T-helper 2 cell treated with Interferon-gamma antibody and Interleukin-4, amounts not matched to agents 100 ng/mL and 5 ng/mL, for 36 hours (primary cell): ENCODE measurements at regions not wholly inside any gene's neighbourhood (a gene's known extent, or its start where the extent isn't known, plus 50 kb on each side); places are given as distances from the start of the nearest gene placed in this dataset.

ENCODE experiments used
- intact Hi-C: fragments of 100-400 bp; cut with micrococcal nuclease; formaldehyde crosslinking; loops from one replicate; pipeline ENCODE4 v1.15.1; 2023

DNA sequence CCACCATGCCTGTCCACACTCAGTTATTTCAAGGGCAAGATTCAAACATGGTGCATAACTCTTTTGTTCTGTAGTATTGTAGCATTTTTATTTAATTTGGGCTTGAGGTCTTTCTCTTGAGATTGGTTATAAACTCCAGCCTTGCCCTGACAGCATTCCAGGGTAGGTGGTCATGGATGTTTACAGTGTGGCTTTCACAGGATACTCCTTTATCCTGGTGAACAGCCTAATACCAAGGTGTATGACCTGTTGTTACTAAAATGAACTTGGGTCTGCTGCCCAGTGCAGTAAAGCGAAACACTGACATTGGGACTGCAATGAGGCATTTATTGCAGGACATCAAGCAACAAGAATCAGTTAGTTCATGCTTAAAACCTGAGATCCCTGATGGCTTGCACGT lies 434.8 kb downstream of the ANKRD50 start:
- intact Hi-C loops = no loop called here

DNA sequence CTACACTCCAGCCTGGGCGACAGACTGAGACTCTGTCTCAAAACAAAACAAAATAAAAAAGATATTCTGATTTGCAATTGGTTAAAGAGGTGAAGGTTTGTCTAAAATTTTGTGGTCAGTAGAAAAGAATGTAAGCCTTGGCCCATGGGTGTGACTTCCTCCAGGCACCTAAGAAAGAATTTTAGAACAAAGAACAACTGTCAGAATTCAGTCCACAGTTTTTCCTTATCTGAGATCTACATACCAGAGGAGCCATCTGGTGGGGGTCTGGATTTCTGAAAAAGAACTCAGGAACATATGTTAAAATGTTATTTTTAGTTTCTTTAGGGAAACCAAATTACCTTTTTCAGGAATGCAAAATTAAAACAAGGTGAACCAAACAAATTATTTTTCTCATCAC lies 434.1 kb downstream of the ANKRD50 start:
- intact Hi-C loops = no loop called here

DNA sequence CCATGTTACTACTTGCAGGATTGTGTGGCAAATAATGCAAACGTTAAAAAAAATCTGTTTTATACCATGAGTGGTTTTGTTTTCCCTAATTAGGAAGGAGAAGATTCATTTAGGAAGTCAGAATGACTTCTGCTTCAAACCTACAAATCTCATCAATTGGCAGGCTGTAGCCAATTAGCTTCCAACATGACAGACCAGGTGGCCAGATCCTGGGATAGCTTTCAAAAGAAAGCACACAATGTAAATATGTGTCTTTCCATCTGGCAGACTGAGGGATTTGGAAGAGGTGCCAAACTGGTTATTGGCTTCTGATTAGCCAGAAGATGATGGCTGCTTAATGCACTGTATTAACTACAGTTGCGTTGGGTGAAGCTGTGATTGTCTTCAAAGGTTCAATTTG lies 432.8 kb downstream of the ANKRD50 start:
- intact Hi-C loops = no loop called here

DNA sequence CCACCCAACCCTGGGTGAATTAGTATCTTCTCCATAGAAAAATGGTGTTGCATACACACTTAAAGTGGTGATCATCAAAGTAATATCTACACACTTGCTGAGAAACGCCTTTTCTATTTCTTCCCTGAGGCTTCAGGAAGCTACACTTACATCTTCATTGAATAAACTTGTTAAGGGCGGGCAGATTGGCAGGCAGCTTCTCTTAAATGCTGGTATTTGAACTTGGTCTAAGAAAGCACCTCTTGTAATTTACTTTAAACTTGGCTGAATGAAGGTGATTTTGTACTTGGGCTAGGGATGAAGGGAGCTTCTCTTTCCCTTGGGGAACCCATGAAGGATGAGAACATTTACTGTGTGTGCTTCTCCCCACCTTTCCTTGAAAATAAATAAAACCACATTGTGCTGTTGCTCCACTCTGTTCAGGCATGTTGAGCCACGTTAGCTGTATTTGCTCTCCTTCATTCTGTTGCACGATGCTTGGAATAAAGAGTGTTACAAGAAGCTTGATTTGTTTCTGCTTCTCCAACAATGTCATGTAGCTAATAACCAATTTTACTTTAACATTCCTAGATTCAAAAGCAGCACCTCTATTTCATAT lies 430.1 kb downstream of the ANKRD50 start:
- intact Hi-C loops = no loop called here

DNA sequence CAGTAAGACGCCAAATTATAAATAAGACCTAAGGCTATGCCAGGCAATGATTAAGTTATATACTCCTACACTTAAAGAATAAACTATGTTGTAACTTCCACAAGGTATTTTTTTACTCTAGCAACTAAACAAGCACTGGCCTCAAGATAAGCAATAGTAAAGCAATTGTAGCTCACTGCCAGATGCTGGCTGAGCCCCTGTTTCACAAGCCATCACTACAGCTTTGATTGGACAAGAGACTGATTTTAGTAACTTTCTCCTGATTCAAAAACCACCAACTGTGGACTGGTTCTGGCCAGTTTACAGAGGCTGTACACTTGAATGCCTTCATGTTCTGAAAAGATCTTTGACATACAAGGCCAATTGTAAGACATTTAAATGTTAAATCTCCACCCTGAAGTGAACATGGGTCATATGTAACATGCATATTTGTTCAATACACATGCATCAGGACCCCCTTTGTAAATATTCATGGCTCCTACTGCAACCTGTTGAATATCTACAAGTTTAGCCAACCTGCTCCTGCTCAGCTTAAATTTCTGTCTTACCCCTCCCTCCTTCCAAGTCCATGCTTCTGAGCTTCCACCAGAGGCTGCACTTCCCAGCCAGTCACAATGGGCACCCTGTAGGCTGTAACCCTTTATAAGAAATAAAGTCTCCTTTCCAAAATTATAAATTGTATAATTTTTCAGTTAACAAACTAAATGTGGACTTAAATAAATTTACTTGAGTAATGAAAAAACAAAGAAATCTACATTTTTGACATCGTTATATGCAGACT lies 423.6 kb downstream of the ANKRD50 start:
- intact Hi-C loops = no loop called here

DNA sequence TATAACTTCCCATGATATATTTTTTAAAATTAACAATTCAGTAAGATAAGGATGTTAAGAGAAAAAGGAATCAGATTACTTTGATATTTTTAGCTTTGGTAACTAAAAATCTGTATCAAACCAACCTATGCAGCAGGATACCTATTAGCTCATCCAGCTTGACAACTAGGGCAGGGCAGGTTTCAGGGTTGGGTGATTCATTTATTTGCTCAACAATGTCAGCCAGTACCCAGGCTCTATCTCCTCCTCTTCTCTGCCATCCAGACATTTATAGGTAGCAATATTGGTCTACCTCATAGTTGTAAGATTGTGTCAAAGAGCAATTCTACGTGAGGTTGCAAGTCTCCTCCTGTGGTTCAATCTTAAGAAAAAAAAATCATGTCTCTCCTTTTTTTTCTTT lies 421.9 kb downstream of the ANKRD50 start:
- intact Hi-C loops = no loop called here

DNA sequence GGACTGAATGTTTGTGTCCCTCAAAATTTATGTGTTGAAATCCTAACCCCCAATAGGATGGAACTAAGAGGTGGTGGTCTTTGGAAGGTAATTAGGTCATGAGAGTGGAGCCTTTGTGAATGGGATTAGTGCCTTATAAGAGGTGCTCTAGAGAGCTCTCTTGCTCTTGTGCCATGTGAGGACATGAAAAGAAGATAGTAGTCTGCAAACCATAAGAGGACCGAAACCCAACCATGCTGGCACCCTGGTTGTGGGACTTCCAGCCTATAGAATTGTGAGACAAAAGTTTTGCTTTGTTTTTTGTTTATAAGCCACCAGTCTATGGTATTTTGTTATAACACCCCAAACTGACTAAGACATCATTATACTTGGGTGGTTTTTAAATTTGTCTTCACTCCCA lies 417.1 kb downstream of the ANKRD50 start:
- intact Hi-C loops = no loop called here

DNA sequence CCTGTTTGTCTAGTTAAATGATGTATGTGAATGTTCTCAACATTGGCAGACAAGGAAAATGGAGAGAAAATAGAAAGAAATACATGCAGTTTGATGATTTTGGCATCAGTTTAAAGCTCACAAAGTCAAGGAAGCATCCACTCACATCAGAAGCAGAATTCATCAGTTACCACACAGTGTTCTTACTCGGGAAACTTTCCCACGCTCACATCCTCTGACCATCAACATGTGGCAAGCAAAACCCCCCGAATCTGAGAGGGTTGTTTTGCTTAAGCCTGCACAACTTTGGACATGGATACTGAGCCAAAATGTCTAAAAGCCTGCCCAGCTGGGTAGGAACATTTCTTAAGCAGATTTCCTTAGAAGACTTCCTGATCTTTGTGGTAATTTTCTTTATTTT lies 407.6 kb downstream of the ANKRD50 start:
- intact Hi-C loops = no loop called here

DNA sequence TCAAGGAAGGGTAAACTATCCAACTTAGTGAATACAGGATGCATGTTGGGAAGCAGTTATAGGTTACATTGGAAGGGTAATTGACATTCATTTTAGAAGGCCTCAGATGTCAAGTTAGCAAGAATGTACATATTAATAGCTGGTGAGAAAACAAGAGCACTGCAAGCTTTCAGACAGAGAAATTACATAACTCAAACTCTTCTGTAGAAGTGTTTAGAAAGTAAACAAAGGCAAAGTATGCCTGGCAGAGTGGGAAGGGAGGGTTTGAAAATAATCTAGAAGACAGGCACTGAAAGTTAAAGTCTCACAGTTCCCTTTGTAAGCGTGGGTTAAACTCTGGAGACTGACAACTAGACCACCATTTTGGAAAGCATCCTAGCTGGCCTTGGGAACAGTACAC lies 406.2 kb downstream of the ANKRD50 start:
- intact Hi-C loops = no loop called here

DNA sequence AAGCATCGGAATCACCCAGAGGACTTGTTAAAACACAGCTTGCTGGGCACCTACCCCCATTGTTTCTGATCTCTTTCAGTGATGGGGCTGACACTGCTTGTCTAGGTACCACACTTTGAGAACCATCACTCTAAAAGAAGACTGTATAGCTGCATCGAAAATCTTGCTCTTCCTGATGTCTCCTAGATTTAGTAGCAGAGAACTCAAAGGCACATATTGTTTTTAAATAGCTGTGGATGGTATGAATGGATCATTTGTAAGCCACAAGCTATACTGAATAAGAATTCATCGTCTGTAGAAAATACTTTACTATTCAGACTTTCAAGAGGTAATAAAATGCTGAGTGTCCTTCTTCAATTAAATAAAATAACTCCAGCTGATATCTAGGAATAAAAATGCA lies 405.4 kb downstream of the ANKRD50 start:
- intact Hi-C loops = no loop called here

DNA sequence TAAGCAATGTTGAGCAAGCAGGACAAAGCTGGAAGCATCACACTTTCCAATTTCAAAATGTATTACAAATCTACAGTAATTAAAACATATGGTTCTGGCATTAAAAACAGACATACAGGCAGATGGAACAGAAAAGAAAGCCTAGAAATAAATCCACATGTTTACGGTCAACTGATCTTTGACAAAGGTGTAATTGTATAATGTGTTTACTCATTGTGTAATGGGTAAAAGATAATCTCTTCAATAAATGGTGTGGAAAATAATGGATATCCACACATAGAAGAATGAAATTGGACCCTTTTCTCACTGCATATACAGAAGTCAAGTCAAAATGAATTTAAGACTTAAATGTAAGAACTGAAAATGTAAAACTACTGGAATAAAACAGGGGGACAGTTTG lies 394.2 kb downstream of the ANKRD50 start:
- intact Hi-C loops = no loop called here

DNA sequence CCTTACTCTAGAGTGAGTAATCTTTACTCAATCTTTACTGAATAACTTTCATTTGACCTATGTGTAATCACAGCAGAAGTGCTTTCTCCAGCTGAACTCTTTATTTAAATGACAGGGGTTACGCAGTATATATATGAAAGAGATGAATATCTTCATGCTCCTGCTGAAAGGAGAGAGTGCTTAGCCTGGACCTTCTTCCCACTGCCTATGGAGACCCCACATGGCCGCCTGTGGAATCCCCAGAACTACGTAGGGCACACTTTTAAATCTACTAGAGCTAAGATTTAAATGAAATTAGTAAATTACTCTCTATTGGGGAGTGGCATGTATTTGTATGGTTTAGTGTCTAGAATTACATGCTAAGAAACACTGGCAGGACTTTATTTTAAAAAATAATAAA lies 391.2 kb downstream of the ANKRD50 start:
- intact Hi-C loops = no loop called here

DNA sequence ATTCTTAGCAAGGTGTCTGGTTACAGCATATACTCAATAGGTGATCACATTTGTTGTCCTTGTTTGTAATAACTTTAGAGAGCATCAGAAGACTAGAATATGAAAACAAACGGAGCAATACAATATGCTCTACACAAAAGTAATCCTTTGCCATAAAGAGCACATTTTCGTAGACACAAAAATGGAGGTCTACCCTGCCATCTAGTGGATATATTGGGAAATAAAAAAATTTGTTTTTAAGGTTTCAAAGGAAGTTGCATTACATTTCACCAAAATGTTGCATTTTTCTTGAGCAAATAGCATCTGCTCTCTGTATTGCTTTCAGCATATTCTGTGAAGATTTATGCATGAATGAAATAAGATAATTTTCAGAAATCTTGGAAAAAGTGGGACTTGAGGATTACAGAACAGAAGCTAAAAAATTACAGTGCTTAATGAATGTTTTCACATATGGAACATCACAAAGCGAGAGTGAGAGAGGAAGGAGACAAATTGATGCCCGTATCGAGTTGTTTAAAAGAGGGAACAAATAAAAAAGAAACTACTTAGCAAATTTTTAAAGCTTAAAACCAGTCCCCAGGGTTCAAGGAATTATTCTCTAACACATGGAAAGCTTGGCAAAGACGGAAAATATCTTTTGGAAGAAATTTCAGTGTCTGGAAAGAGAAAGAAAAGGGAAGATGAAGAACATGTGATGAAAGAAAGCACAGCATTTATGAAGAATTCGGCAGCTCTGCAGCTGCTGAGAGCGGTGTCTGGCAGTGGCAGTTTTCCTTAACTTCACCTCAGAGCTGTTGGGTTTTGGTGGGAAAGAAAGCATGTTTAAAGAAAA lies 390.1 kb downstream of the ANKRD50 start:
- intact Hi-C loops = loop anchor here (1.0 kb wide), 1 partner anchor 550 kb away; no protein-coding TSS in a partner anchor

DNA sequence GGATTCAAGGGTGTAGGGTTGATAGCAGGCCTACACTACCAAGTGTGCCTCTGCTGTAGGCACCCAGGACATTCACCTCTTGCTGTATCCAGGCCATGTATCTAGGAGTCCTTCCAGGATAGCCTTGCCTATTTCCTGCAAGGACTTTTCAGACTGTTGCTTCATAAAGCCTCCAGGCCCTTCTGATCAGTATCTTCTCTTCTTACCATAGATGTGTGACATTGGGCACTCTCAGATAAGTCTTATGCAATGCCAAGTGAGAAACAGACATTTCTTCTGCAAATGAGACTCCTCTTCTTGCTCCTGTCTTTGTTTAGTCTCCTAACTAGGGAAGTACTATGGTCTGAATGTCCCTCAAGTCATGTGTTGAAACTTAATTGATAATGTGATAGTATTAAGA lies 386.8 kb downstream of the ANKRD50 start:
- intact Hi-C loops = no loop called here

DNA sequence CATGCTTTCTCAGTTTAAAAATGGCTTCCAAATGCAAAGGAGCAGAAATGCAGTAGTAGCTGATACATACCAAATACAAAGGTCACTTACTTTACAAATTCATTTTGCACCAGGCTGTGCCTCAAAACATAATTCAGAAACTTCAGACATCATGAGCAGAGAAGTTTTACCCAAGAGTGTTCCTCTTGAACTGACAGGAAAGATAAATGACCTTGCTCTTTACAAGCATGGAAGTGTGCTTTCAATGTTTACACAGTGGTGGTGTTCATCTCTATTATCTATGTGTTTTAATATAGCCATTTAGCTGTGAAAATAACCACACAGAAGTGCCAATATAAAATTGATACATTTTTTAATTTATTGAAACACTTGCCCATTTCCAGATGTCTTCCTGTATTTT lies 383.4 kb downstream of the ANKRD50 start:
- intact Hi-C loops = no loop called here

DNA sequence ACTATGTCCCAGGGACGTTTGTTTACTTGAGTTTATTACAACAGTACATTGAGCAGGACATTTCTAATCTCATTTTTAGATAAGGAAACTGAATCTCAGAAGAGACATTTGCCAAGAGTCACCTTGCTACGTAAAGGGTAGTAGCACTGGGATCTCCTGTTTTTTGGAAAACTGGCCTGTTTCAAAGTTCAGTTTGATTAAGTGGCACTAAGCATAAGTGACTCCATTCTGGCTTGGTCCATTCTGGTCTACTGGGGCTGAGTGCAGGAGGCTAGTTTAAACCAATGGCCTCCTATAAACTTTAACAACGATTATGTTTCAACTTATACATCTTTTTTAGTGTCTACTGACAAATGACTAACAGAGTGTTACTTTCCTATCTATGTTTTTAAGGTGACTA lies 382.5 kb downstream of the ANKRD50 start:
- intact Hi-C loops = no loop called here

DNA sequence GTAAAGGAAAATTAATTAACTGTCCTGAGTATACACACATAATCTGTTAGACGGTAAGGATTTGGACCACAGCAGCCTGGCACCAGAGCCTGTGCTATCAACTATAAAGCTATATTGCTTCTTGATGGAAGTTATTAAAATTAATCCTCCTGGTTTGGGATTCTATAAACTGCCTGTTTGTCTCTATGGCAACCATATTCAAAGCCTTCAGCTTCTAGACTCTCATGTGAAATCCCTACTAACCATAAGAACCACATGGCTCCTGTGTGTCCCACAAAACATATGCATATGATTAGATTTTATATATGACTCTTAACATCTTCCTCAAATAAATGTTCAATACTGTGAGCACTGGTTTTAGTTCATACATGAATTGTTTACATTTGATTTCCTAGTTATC lies 380.8 kb downstream of the ANKRD50 start:
- intact Hi-C loops = no loop called here

DNA sequence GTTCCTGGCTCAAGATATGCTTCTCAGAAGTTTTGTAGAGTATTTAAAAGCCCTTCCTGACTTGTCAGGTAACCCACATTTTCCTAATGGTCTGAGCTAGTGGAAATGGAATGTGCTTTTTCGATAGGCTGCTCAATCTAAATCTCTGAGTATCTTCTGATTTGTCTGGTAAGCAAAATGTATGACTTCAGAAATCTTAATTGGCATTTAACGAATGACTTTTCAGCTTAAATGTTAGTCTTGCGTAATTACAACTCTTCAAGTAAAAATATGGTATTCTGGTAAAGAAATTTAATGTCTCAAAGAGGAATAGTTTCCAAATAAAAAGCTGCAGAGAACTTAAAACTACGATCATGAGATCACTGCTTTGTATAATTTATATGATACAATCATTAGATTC lies 379.1 kb downstream of the ANKRD50 start:
- intact Hi-C loops = no loop called here

DNA sequence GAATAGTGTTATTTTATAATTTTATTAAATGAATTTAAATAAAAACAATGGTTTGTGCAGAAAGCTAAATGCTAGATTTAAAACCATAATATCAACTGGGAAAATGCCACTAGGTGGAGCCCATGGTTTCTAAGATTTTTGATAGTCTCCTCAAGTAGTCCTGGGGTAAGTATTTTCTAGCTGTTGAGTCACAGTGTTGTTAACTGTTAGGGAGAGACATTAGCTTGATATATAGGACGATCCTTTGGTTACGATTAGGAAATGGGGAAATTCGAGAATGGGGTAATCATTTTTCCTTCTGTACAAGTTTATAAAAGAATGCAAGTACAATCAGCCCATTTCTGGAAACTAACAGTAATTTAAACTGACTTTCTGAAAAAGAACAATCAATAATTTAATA lies 378.4 kb downstream of the ANKRD50 start:
- intact Hi-C loops = no loop called here

DNA sequence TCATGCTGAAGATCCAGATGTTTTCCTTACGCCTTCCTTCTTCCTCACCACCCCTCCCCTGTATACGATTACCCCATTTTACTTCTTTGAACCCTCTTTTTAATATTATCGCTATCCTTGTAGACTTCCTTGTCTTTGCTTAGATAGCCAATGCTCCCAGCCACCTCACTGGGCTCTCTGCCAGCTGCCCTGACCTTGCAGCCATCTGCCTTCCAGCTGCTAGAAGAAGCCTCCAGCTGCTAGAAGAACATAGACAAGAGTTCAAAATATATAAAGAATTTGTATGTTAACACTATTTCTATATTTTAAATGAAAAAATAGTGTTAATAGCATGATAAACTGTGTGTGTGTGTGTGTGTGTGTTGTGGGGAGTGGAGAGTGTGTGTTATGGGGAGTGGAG lies 374.7 kb downstream of the ANKRD50 start:
- intact Hi-C loops = no loop called here

DNA sequence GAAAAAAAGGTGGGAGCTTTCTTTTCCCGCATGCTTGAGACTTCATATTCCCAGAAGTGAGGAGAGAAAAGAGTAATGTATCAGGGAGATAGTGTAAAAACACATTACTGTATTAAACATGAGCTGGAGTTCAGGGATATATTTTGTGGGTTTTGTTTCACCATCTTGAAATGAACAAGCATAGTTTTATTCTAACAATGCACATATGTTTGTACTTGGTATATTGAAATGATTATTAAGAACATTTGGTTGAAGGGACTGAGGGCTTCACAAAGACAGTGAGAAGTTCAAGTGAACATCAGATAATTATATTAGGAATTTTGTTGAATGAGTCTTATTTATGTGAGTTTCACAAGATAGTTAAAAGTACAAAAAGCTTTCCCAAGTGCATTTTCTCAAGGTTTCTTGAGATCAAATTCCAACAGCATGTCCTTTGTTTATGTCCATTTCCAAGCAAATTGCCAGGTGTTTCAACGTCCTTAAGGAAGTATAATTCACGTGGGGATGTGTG lies 368.8 kb downstream of the ANKRD50 start:
- intact Hi-C loops = no loop called here

DNA sequence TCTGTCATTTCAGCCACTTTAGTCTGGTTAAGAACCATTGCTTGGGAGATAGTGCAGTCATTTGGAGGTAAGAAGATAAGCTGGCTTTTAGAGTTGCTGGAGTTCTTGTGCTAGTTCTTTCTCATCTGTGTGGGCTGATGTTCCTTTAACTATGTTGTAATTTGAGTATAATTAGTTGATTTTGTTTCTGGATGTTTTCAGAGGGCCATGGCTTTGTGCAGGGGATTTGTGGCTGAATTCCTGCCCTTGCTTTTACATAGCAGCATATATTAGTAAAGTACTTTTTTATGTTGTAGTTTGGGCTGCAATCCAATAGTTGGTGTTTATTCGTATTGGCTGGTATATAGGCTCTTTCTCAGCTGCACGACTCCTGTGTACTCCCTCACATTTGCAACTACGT lies 339.6 kb downstream of the ANKRD50 start:
- intact Hi-C loops = no loop called here
